ENCODE measurements at regions not wholly inside any gene's neighbourhood (a gene's known extent, or its start where the extent isn't known, plus 50 kb on each side); places are given as distances from the start of the nearest gene placed in this dataset.

DNA sequence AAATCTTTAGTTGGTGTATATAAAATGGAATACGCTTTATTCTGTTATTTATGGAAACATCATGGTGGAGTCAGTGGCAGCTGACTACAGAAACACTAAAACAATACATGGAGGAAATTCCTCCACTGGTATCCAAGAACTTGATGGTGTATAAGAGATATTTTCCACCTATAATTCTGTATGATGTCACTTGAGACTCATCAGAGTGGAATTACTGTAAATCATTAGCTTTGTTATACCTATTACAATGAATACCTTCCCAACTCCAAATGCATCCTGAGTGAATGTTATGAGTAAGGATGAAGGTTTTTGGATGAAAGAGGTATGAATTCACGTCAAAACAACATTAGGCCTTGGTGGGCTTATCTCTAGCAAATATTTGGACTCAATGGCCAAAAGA, 258.5 kb upstream of the SORL1-AS1 start:
- Mint-ChIP-seq H3K36me3 (no peaks in the 10 kb centered on the region), H3K9me3 (peaks cover 0 to 2% (median 0%) of the 10 kb centered on the region in 7 donors), H3K4me1 (no peaks in the 10 kb centered on the region), H3K27ac (no peak overlapping the region), H3K4me3 (no peak overlapping the region), H3K27me3 (peaks cover 9 to 22% (median 19%) of the 10 kb centered on the region in 3 donors)
- ATAC-seq (ENCODE audit: low read depth in 2 of 2) (no peak), DNase-seq (no peak)

DNA sequence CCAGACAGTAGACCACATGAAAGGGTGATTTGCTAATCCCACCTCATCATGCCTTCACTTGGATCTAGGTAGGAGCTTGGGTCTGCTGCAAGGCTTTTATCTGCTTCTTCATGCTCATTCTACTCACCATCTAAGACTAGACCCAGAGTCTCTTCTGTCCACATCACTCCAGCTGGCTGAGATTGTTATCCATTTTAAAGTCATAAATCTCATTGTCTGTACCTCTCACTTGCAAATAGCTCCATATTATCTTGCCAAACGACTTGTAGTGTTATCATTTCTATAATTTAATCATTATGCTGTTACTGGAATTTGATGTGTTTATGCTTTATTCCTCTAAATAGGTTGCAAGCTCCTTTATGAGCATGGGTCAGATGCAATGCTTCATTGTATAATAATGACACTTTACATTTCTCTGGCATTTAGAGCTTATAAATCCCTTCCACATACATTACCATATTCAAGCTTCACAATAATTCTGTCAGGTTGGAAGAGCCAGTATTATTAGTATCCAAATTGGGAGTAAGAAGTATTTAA, 254.2 kb upstream of the SORL1-AS1 start:
- H3K27me3 Mint-ChIP-seq, result peaks cover 9 to 36% (median 31%) of the 10 kb centered on the region in 3 donors
- H3K27ac Mint-ChIP-seq, result no peak overlapping the region
- H3K9me3 Mint-ChIP-seq, result peaks cover 0 to 4% (median 0%) of the 10 kb centered on the region in 7 donors
- ATAC-seq (ENCODE audit: low read depth in 2 of 2) (no peak), DNase-seq (no peak)
- H3K4me1 Mint-ChIP-seq, result no peaks in the 10 kb centered on the region
- no peak overlapping the region for H3K4me3 Mint-ChIP-seq
- H3K36me3 Mint-ChIP-seq, result no peaks in the 10 kb centered on the region

DNA sequence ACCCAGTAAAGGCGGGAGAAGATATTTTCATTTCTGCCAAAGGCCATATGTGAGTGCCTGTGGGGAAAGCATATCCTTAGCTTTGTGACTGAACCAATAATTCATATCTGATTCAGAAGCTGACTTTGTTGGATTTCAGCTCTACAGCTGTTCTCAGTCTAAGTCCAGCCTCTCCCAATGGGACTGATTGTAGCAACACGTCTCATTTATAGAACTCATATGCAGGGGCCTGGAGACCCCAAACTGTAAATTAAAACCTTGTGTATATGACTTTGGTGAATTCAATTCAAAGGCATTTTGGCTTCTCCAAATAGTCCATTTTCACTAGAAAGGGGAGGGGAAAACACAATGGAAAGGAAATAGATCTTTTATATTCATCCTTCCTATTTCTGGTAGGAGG, 250.4 kb upstream of the SORL1-AS1 start:
- no peaks in the 10 kb centered on the region for H3K36me3 Mint-ChIP-seq
- peaks cover 11 to 56% (median 44%) of the 10 kb centered on the region in 3 donors for H3K27me3 Mint-ChIP-seq
- ATAC-seq (ENCODE audit: low read depth in 2 of 2), result no peak
- no peak overlapping the region for H3K4me3 Mint-ChIP-seq
- H3K9me3 Mint-ChIP-seq, result peaks cover 0 to 4% (median 0%) of the 10 kb centered on the region in 7 donors
- H3K27ac Mint-ChIP-seq, result no peak overlapping the region
- no peaks in the 10 kb centered on the region for H3K4me1 Mint-ChIP-seq
- DNase-seq, result no peak

DNA sequence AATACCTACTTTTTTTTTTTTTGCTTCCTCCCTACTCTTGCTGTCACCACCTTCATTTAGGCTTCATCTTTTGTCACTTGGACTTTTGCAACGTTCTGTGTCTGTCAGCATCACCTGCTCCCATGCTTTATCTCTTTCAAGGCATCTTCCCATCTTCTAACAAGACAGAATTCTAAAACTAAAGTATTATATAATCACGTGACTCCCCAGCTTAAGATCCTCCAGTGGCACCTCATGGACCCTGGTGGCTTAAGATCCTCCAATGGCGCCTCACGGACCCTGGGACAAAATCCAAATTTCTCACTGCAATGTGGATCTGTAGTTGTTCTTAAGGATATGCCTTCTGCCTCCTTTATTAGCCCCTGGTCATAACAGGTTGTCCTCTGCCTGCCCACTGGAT, 248.2 kb upstream of the SORL1-AS1 start:
- peaks cover 0 to 2% (median 0%) of the 10 kb centered on the region in 7 donors for H3K9me3 Mint-ChIP-seq
- DNase-seq, result no peak
- H3K4me1 Mint-ChIP-seq, result no peaks in the 10 kb centered on the region
- no peak for ATAC-seq (ENCODE audit: low read depth in 2 of 2)
- peaks cover 24 to 61% (median 59%) of the 10 kb centered on the region in 3 donors for H3K27me3 Mint-ChIP-seq
- H3K4me3 Mint-ChIP-seq, result no peak overlapping the region
- H3K27ac Mint-ChIP-seq, result no peak overlapping the region
- H3K36me3 Mint-ChIP-seq, result no peaks in the 10 kb centered on the region

DNA sequence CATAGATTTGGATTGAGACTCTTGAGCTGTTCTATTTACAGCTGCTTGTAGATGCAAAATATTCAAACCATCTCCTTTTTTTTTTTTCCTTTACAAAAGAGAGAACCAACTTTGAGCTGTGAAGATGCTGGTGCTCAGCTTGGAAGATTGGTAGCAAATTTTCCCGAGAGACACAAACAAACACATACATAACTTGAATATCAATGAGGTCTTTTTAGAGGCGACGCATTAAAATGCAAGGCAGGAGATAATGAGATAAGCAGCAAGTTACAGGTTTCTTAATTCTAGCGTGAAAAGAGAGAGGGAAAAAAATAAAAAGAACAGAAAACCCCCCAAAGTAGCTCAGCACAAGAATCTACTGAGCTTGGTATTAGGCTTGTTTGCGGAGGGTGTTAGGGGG, 247.0 kb upstream of the SORL1-AS1 start:
- Mint-ChIP-seq H3K4me1 (no peaks in the 10 kb centered on the region), H3K27ac (no peak overlapping the region), H3K36me3 (no peaks in the 10 kb centered on the region), H3K4me3 (no peak overlapping the region), H3K9me3 (peaks cover 0 to 3% (median 0%) of the 10 kb centered on the region in 7 donors), H3K27me3 (peaks cover 26 to 59% (median 59%) of the 10 kb centered on the region in 3 donors)
- no peak for DNase-seq
- no peak for ATAC-seq (ENCODE audit: low read depth in 2 of 2)

DNA sequence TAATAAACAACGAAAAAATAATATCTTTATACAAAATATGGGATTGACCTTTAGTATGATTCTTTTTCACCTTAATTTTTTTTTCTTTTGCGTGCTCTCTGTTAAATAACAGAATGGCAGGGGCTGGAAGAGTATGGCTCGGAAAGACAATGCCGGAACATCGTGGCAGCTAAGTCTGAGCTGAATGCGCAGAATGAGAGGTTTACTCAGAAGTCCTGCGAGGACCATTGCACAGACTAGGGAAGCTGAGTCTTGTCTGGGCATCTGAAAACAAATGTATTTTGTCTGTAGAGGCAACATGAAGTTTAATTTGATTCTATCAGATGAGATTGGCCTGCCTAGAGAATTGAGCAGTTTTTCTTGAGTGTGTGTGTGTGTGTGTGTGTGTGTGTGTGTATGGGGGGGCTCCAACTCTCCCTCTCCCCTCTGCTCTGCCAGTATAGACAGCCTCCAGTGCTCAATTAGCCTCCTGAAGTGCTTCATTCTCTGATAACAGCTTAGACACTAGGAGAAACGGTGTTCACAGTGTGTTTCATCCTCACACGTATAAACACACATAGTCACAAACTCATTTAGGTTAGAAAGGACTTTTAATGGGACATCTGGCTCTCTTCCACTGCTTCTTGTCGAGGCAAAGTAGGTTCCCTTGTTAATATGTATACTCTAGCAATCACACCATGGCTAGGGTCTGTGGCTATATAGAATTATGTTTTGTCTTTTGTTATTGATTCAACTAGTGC, 244.3 kb upstream of the SORL1-AS1 start:
- Mint-ChIP-seq H3K4me1 (no peaks in the 10 kb centered on the region), H3K27me3 (peaks cover 34 to 51% (median 49%) of the 10 kb centered on the region in 3 donors), H3K27ac (no peak overlapping the region), H3K36me3 (no peaks in the 10 kb centered on the region), H3K9me3 (peaks cover 0 to 3% (median 0%) of the 10 kb centered on the region in 7 donors), H3K4me3 (no peak overlapping the region)
- ATAC-seq (ENCODE audit: low read depth in 2 of 2) (no peak), DNase-seq (no peak)

DNA sequence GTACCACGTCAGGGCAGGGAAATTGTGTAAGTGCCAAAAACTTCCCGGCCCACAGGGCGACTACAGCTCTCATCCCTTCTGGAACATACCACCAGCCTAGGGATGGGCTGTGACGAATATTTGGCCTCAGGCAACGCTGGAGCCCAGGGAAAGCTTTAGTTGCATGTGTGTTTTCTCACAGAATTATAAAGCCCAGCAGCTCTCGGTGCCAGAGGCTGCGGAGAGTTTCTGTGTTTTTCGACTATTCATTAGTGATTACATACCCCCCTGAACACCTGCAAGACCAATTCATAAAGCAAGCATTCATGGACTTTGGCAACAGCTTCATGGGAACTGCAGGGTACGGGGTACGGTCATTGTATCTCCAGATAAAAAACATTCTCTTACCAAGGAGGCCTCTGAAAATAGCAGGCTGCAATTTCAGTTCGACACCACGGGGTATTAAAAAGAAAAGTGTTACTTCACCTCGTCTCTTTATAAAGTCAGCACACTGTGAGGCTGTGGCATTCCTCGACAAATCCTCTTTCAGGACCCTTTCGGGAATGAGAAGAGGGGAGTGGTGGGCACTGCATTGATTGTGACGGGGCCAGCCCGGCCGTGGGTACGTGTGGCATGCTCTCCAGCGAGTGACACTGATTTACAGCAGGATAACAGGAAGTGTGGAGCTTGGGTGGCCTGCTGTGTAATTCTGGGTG, 243.6 kb upstream of the SORL1-AS1 start:
- Mint-ChIP-seq H3K9me3 (peaks cover 0 to 3% (median 0%) of the 10 kb centered on the region in 7 donors), H3K27ac (no peak overlapping the region), H3K36me3 (no peaks in the 10 kb centered on the region), H3K4me3 (no peak overlapping the region), H3K4me1 (no peaks in the 10 kb centered on the region), H3K27me3 (peaks cover 34 to 48% (median 46%) of the 10 kb centered on the region in 3 donors)
- DNase-seq (no peak), ATAC-seq (ENCODE audit: low read depth in 2 of 2) (no peak)

DNA sequence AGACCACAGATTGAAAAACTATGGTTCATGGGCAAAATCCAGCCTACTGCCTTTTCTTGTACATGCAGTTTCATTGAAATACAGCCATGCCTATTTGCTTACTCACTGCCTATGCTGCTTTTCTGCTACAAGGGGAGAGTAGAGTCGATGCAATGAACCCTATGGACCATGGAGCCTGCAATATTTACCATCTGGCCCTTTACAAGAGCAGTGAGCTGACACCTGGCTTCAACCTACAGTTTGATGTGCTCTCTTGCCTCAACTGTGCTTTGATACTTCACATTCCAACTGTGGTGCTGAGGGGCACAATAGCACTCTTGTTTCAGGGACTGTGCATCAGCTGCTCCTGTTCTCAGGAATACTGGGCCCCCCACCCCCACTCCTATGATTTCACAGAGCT, 239.5 kb upstream of the SORL1-AS1 start:
- DNase-seq (no peak), ATAC-seq (ENCODE audit: low read depth in 2 of 2) (no peak)
- peaks cover 0 to 7% (median 0%) of the 10 kb centered on the region in 7 donors for H3K9me3 Mint-ChIP-seq
- H3K4me1 Mint-ChIP-seq, result no peaks in the 10 kb centered on the region
- peaks cover 0 to 4% of the 10 kb centered on the region in 2 donors for H3K36me3 Mint-ChIP-seq
- H3K27ac Mint-ChIP-seq, result no peak overlapping the region
- H3K4me3 Mint-ChIP-seq, result no peak overlapping the region
- H3K27me3 Mint-ChIP-seq, result peaks cover 29 to 47% (median 40%) of the 10 kb centered on the region in 3 donors

DNA sequence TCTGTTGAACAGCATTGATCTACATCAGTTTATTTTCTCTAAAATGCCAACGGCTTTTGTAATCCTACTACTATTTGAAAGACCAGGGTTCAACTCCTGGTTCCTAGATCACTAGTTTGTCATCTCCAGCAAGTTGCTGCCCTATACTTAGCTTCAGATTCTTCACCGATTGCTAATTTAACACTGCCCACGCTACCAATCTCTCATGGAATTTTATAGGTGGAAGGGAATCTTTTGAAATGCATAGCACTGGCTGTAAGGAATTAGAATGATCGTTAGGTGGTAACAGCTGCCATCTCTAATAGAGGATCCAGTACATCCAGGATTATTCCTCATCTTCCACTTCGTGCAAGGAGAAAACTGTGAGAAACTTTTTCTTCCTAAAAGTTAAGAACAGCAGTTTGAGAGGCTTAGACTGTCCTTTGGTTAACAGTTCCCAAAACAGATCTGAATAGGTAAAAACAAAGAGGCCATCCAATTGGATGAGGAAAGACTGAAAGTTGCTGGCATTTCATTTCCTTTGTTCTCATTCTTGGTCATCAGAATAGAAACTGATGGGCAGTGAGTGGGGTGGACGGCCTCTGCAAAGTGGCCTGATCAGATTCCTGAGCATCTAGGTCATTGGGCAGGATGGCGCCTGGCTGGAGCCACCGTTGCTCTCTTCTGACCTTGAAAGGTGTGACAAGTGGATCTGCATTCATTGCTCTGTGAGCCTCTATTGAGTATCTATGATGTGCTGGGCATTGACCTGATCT, 236.3 kb upstream of the SORL1-AS1 start:
- DNase-seq (no peak), ATAC-seq (ENCODE audit: low read depth in 2 of 2) (no peak)
- peaks cover 0 to 4% (median 0%) of the 10 kb centered on the region in 7 donors for H3K9me3 Mint-ChIP-seq
- no peak overlapping the region for H3K27ac Mint-ChIP-seq
- H3K27me3 Mint-ChIP-seq, result peaks cover 19 to 33% (median 27%) of the 10 kb centered on the region in 3 donors
- H3K36me3 Mint-ChIP-seq, result peaks cover 0 to 4% of the 10 kb centered on the region in 2 donors
- H3K4me1 Mint-ChIP-seq, result no peaks in the 10 kb centered on the region
- H3K4me3 Mint-ChIP-seq, result no peak overlapping the region

DNA sequence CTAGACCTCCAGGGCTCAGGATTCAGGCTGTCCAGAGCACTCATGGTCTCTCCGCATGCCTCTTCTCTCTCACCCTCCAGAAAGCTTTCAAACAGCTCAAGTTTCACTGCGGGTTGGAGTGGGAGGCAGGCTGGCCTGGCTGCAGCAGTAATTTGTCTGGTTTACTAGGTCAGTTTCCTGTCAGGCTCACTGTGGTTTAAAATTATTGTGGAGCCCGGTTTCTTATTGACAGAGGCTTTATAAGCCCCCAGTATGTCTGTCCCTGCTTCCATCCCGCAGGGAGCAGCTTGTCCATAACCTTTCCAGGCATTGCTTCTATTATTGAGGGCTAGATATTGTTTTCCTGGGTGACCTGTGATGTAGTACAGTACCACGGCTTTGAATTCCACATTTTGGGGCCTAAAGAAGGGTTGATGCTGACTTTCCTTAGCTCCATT, 235.3 kb upstream of the SORL1-AS1 start:
- peaks cover 0 to 4% of the 10 kb centered on the region in 2 donors for H3K36me3 Mint-ChIP-seq
- H3K27me3 Mint-ChIP-seq, result peaks cover 19 to 32% (median 27%) of the 10 kb centered on the region in 3 donors
- H3K4me3 Mint-ChIP-seq, result no peak overlapping the region
- DNase-seq (no peak), ATAC-seq (ENCODE audit: low read depth in 2 of 2) (no peak)
- no peaks in the 10 kb centered on the region for H3K4me1 Mint-ChIP-seq
- peaks cover 0 to 4% (median 0%) of the 10 kb centered on the region in 7 donors for H3K9me3 Mint-ChIP-seq
- no peak overlapping the region for H3K27ac Mint-ChIP-seq

DNA sequence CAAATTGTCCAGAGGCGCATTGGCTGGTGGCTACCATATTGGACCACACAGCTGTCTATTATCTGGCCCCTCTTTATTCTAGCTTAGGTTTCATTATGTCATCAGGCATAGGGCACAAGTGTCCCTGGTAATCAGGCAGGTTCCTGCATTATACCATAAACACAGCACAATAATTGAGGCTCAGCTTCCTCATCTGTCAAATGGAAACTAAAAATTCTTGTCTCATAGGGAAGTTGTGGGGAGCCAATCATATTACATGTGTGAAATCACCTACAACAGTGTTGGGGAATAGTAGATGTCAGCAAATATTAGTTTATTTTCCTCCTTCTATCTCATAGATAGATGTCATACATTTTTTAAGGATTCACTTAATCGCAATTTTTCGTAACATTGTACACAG, 231.0 kb upstream of the SORL1-AS1 start:
- H3K9me3 Mint-ChIP-seq, result peaks cover 0 to 11% (median 0%) of the 10 kb centered on the region in 7 donors
- H3K27ac Mint-ChIP-seq, result no peak overlapping the region
- peaks cover 20 to 36% (median 22%) of the 10 kb centered on the region in 3 donors for H3K27me3 Mint-ChIP-seq
- H3K4me3 Mint-ChIP-seq, result no peak overlapping the region
- H3K4me1 Mint-ChIP-seq, result no peaks in the 10 kb centered on the region
- ATAC-seq (ENCODE audit: low read depth in 2 of 2) (no peak), DNase-seq (no peak)
- no peaks in the 10 kb centered on the region for H3K36me3 Mint-ChIP-seq

All from naive B cell (primary cell).